ENCODE measurements at regions not wholly inside any gene's neighbourhood (a gene's known extent, or its start where the extent isn't known, plus 50 kb on each side); places are given as distances from the start of the nearest gene placed in this dataset.

GRCh38 chr17:73973586-73974409, 229.7 kb upstream of the RPL38 start (continued):
- TF ChIP-seq CHD7 (IDR thresholded peaks at IDR 0.05; ENCODE audit: insufficient replicate concordance, low read length) (no peak), CTBP2 (IDR thresholded peaks at IDR 0.05; ENCODE audit: borderline replicate concordance, insufficient read depth, insufficient read length, low read length) (no peak), POLR2AphosphoS5 (IDR thresholded peaks at IDR 0.05; ENCODE audit: low read depth, low read length) (no peak), EGR1 (IDR thresholded peaks at IDR 0.05; ENCODE audit: borderline replicate concordance, low read depth, low read length) (no peak), TAF7 (optimal IDR thresholded peaks at IDR 0.05; ENCODE audit: borderline replicate concordance, low read depth, low read length) (no peak), ATF2 (IDR thresholded peaks at IDR 0.05; ENCODE audit: low read length) (no peak)
